Neutrophil (primary cell): ENCODE measurements at regions not wholly inside any gene's neighbourhood (a gene's known extent, or its start where the extent isn't known, plus 50 kb on each side); places are given as distances from the start of the nearest gene placed in this dataset.

Experiments used
- H3K27ac ChIP-seq: fragments of 200-600 bp; sonication (generic); 2 replicates; pipeline ENCODE4 v1.5.1; 2016; ENCODE audit warnings: mild to moderate bottlenecking, moderate library complexity
- H3K27me3 ChIP-seq: fragments of 200-600 bp; sonication (generic); 2 replicates; pipeline ENCODE4 v1.6.0; 2016; ENCODE audit warnings: mild to moderate bottlenecking
- H3K36me3 ChIP-seq: fragments of 200-600 bp; sonication (generic); 2 replicates; pipeline ENCODE4 v1.5.1; 2017
- H3K4me1 ChIP-seq, 2 experiments: fragments of 200-600 bp in 1 of 2; sonication (generic) in 1 of 2; 1 replicate in 1 of 2; 2 replicates in 1 of 2; pipeline versions ENCODE4 v1.5.1 to v1.6.1; 2013 to 2016; ENCODE audit warnings: low read depth in 1 of 2, low read length in 1 of 2, mild to moderate bottlenecking in 1 of 2, moderate library complexity in 1 of 2; ENCODE audit not compliant: control insufficient read depth in 1 of 2, insufficient read depth in 1 of 2
- H3K4me3 ChIP-seq, 2 experiments: fragments of 200-600 bp in 1 of 2; sonication (generic) in 1 of 2; 1 replicate in 1 of 2; 2 replicates in 1 of 2; pipeline ENCODE4 v1.5.1; 2013 to 2016; ENCODE audit warnings: low read depth in 1 of 2, low read length in 1 of 2, mild to moderate bottlenecking in 1 of 2, moderate library complexity in 1 of 2
- H3K9me3 ChIP-seq: fragments of 200-600 bp; sonication (generic); 2 replicates; pipeline ENCODE4 v1.5.1; 2016
- CTCF ChIP-seq: fragments of 200-600 bp; sonication (generic); IDR thresholded peaks from 2 replicates; pipeline ENCODE4 v1.5.1; 2016; ENCODE audit warnings: antibody characterized with exemption

- Histone ChIP-seq H3K36me3 (no peaks in the 10 kb centered on the region), H3K27ac (no peak overlapping the region), H3K4me3 (no peak overlapping the region), H3K4me1 (no peaks in the 10 kb centered on the region), H3K9me3 (no peaks in the 10 kb centered on the region), H3K27me3 (no peaks in the 10 kb centered on the region)
- TF ChIP-seq CTCF: no peak
Measured at GRCh38 chr3:41024031-41024836, 175.1 kb upstream of the CTNNB1 start.

GRCh38 chr3:41026394-41027177, 172.7 kb upstream of the CTNNB1 start:
- TF ChIP-seq CTCF: no peak
- Histone ChIP-seq H3K4me3 (no peak overlapping the region), H3K4me1 (no peaks in the 10 kb centered on the region), H3K27me3 (no peaks in the 10 kb centered on the region), H3K9me3 (no peaks in the 10 kb centered on the region), H3K36me3 (no peaks in the 10 kb centered on the region), H3K27ac (no peak overlapping the region)

GRCh38 chr3:41029356-41029755, 169.9 kb upstream of the CTNNB1 start:
- H3K4me3 ChIP-seq: no peak overlapping the region
- TF ChIP-seq CTCF: no peak
- H3K36me3 ChIP-seq: no peaks in the 10 kb centered on the region
- H3K4me1 ChIP-seq: no peaks in the 10 kb centered on the region
- H3K9me3 ChIP-seq: no peaks in the 10 kb centered on the region
- H3K27ac ChIP-seq: no peak overlapping the region
- H3K27me3 ChIP-seq: no peaks in the 10 kb centered on the region

GRCh38 chr3:41030220-41030619, 169.1 kb upstream of the CTNNB1 start:
- no peak overlapping the region for H3K27ac ChIP-seq
- no peaks in the 10 kb centered on the region for H3K36me3 ChIP-seq
- H3K27me3 ChIP-seq: no peaks in the 10 kb centered on the region
- H3K9me3 ChIP-seq: no peaks in the 10 kb centered on the region
- no peak overlapping the region for H3K4me3 ChIP-seq
- no peak for TF ChIP-seq CTCF
- H3K4me1 ChIP-seq: no peaks in the 10 kb centered on the region

- no peaks in the 10 kb centered on the region for H3K27me3 ChIP-seq
- H3K27ac ChIP-seq: no peak overlapping the region
- TF ChIP-seq CTCF: no peak
- H3K4me1 ChIP-seq: no peaks in the 10 kb centered on the region
- H3K4me3 ChIP-seq: no peak overlapping the region
- H3K9me3 ChIP-seq: no peaks in the 10 kb centered on the region
- no peaks in the 10 kb centered on the region for H3K36me3 ChIP-seq
Measured at GRCh38 chr3:41031401-41031800, 167.9 kb upstream of the CTNNB1 start.
